ENCODE measurements at regions not wholly inside any gene's neighbourhood (a gene's known extent, or its start where the extent isn't known, plus 50 kb on each side); places are given as distances from the start of the nearest gene placed in this dataset.
"Not testable (repeated sequence)": the region's sequence is repeated elsewhere in the genome, so short reads cannot be mapped to it uniquely, and the experiment has no call there.

- no peak for DNase-seq
Observed at GRCh38 chr2:181792906-181793305, 98.6 kb upstream of the ITPRID2 start.

- DNase-seq, result no peak
Observed at GRCh38 chr2:181798022-181798421, 93.5 kb upstream of the ITPRID2 start.

- not testable (repeated sequence) for DNase-seq
Observed at GRCh38 chr2:181802300-181802699, 89.2 kb upstream of the ITPRID2 start.

- not testable (repeated sequence) for DNase-seq
Observed at GRCh38 chr2:181803903-181804799, 87.4 kb upstream of the ITPRID2 start.

- DNase-seq, result no peak
Observed at GRCh38 chr2:181805228-181806038, 86.1 kb upstream of the ITPRID2 start.

GRCh38 chr2:181806039-181806392, 85.5 kb upstream of the ITPRID2 start:
- DNase-seq, result no peak

GRCh38 chr2:181807526-181807925, 84.0 kb upstream of the ITPRID2 start:
- no peak for DNase-seq

- peak; percentile 66 for DNase-seq
Observed at GRCh38 chr2:181810823-181811695, 80.5 kb upstream of the ITPRID2 start.

- DNase-seq, result no peak
Observed at GRCh38 chr2:181812106-181812743, 79.3 kb upstream of the ITPRID2 start.

- no peak for DNase-seq
Observed at GRCh38 chr2:181814057-181814491, 77.5 kb upstream of the ITPRID2 start.

GRCh38 chr2:181817509-181817908, 74.0 kb upstream of the ITPRID2 start:
- no peak for DNase-seq

GRCh38 chr2:181818058-181818680, 73.4 kb upstream of the ITPRID2 start:
- DNase-seq, result no peak

GRCh38 chr2:181818840-181819239, 72.7 kb upstream of the ITPRID2 start:
- peak; percentile 19 for DNase-seq

GRCh38 chr2:181821049-181821448, 70.5 kb upstream of the ITPRID2 start:
- DNase-seq, result no peak

GRCh38 chr2:181822097-181822496, 69.4 kb upstream of the ITPRID2 start:
- no peak for DNase-seq

- no peak for DNase-seq
Observed at GRCh38 chr2:181823405-181823804, 68.1 kb upstream of the ITPRID2 start.

GRCh38 chr2:181828122-181828705, 63.3 kb upstream of the ITPRID2 start:
- no peak for DNase-seq

- no peak for DNase-seq
Observed at GRCh38 chr2:181829230-181829629, 62.3 kb upstream of the ITPRID2 start.

- DNase-seq, result no peak
Observed at GRCh38 chr2:181832015-181832414, 59.5 kb upstream of the ITPRID2 start.

GRCh38 chr2:181836583-181836982, 54.9 kb upstream of the ITPRID2 start:
- no peak for DNase-seq

GRCh38 chr2:181837563-181837962, 54.0 kb upstream of the ITPRID2 start:
- DNase-seq, result no peak

GRCh38 chr2:181839811-181840210, 51.7 kb upstream of the ITPRID2 start:
- no peak for DNase-seq
